Mammary epithelial cell (primary cell): ENCODE measurements at regions not wholly inside any gene's neighbourhood (a gene's known extent, or its start where the extent isn't known, plus 50 kb on each side); places are given as distances from the start of the nearest gene placed in this dataset.

Experiments
- CTCF ChIP-seq, 2 donors: IDR thresholded peaks in 1 of 2; conservative IDR thresholded peaks in 1 of 2; 2 replicates each; pipeline ENCODE4 v1.5.1; 2011 to 2012; ENCODE audit warnings: inconsistent platforms in 2 of 2, low read length in 2 of 2, mild to moderate bottlenecking in 2 of 2, control low read depth in 1 of 2, low read depth in 1 of 2; ENCODE audit not compliant: insufficient read depth in 1 of 2; ENCODE audit errors: extremely low read depth in 1 of 2
- EZH2 ChIP-seq: IDR thresholded peaks from 2 replicates; pipeline ENCODE4 v1.6.1; 2012; ENCODE audit warnings: low read length, inconsistent platforms, borderline replicate concordance

- no peak for TF ChIP-seq CTCF (conservative IDR thresholded peaks at IDR 0.05 in 1 of 2, IDR thresholded peaks at IDR 0.05 in 1 of 2; ENCODE audit: extremely low read depth in 1 of 2, insufficient read depth in 1 of 2, low read depth in 1 of 2, low read length in 2 of 2)
- no peak for TF ChIP-seq EZH2
Measured at GRCh38 chr18:77668219-77668618, 418.6 kb downstream of the GALR1 start.
